RWPE2 (cell line): ENCODE measurements at regions not wholly inside any gene's neighbourhood (a gene's known extent, or its start where the extent isn't known, plus 50 kb on each side); places are given as distances from the start of the nearest gene placed in this dataset.

Source experiments
- ATAC-seq: fragments of 200-7000 bp; cut with Tn5 transposase; 3 replicates; pipeline ENCODE4 v1.9.1; 2021; ENCODE audit warnings: low read depth
- DNase-seq: peaks from one replicate; pipeline ENCODE4 v3.0.0-alpha.2; 2020; ENCODE audit warnings: low spot score
- H3K27ac ChIP-seq: fragments of 450-650 bp; 2 replicates; pipeline ENCODE4 v1.5.1; 2017; ENCODE audit warnings: mild to moderate bottlenecking; ENCODE audit not compliant: poor library complexity, severe bottlenecking
- H3K27me3 ChIP-seq: fragments of 250-450 bp; sonication (Bioruptor Pico); 2 replicates; pipeline ENCODE4 v1.5.1; 2021; ENCODE audit warnings: mild to moderate bottlenecking, moderate library complexity; ENCODE audit not compliant: insufficient read depth, poor library complexity, severe bottlenecking
- H3K36me3 ChIP-seq: fragments of 250-450 bp; sonication (Bioruptor Pico); 2 replicates; pipeline ENCODE4 v1.5.1; 2020; ENCODE audit warnings: low read depth, mild to moderate bottlenecking, moderate library complexity
- H3K4me1 ChIP-seq: fragments of 250-450 bp; sonication (Bioruptor Pico); 2 replicates; pipeline ENCODE4 v1.5.1; 2021; ENCODE audit warnings: mild to moderate bottlenecking, moderate library complexity; ENCODE audit not compliant: insufficient read depth, poor library complexity, severe bottlenecking
- H3K4me3 ChIP-seq: fragments of 250-450 bp; sonication (Bioruptor Pico); 2 replicates; pipeline ENCODE4 v1.5.1; 2021; ENCODE audit warnings: mild to moderate bottlenecking, moderate library complexity; ENCODE audit not compliant: severe bottlenecking
- H3K9me3 ChIP-seq: fragments of 250-450 bp; sonication (Bioruptor Pico); 2 replicates; pipeline ENCODE4 v1.5.1; 2021; ENCODE audit warnings: mild to moderate bottlenecking, moderate library complexity; ENCODE audit not compliant: severe bottlenecking
- TF ChIP-seq, protein P1 (sequence below): fragments of 450-650 bp; IDR thresholded peaks from one replicate; pipeline ENCODE4 v1.5.1; 2017; ENCODE audit warnings: mild to moderate bottlenecking, moderate library complexity; ENCODE audit not compliant: poor library complexity, severe bottlenecking

DNA sequence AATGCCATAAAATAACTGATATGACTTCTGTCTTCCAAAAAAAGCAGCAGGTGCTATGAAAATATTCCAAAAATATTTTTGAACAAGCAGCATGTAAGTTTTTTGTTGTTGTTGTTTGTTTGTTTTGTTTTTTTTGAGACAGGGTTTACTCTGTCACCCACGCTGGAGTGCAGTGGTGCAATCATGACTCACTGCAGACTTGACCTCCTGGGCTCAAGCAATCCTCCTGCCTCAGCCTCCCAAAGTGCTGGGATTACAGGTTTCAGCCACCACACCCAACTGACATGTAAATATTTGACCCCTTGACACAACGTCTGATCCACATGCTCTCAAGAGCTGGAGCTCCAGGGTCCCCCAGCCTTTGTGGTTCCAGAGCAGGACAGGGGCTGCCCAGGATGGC is 98.4 kb downstream of the LITAF start:
- no peaks in the 10 kb centered on the region for H3K4me1 ChIP-seq
- no peaks in the 10 kb centered on the region for H3K36me3 ChIP-seq
- no peaks in the 10 kb centered on the region for H3K9me3 ChIP-seq
- TF ChIP-seq, protein P1, sequence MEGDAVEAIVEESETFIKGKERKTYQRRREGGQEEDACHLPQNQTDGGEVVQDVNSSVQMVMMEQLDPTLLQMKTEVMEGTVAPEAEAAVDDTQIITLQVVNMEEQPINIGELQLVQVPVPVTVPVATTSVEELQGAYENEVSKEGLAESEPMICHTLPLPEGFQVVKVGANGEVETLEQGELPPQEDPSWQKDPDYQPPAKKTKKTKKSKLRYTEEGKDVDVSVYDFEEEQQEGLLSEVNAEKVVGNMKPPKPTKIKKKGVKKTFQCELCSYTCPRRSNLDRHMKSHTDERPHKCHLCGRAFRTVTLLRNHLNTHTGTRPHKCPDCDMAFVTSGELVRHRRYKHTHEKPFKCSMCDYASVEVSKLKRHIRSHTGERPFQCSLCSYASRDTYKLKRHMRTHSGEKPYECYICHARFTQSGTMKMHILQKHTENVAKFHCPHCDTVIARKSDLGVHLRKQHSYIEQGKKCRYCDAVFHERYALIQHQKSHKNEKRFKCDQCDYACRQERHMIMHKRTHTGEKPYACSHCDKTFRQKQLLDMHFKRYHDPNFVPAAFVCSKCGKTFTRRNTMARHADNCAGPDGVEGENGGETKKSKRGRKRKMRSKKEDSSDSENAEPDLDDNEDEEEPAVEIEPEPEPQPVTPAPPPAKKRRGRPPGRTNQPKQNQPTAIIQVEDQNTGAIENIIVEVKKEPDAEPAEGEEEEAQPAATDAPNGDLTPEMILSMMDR, result no peak
- H3K27ac ChIP-seq, result no peak overlapping the region
- DNase-seq (no peak), ATAC-seq (no peak)
- H3K27me3 ChIP-seq, result no peaks in the 10 kb centered on the region
- no peak overlapping the region for H3K4me3 ChIP-seq

DNA sequence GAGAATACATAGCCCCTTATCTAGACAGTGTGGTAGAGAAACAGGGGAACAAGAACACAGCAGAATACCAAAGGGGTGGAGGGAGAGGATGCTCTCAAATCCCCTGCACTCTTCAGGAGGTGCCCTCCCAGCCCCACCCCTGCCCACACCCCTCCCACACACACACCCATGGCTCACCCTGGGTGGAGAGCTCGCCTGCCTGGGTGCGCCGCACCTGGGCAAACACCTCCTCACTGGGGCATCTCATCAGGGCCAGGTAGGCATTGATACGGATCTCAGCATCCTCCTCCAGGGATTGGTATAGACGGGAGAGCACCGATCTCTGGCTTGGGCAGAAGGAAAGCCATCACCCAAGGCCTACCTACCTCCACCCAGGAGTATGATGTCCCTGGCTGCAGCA is 95.2 kb downstream of the LITAF start:
- TF ChIP-seq, protein P1, result no peak
- no peaks in the 10 kb centered on the region for H3K9me3 ChIP-seq
- no peaks in the 10 kb centered on the region for H3K36me3 ChIP-seq
- H3K27ac ChIP-seq, result no peak overlapping the region
- H3K27me3 ChIP-seq, result no peaks in the 10 kb centered on the region
- no peak overlapping the region for H3K4me3 ChIP-seq
- DNase-seq, result no peak
- H3K4me1 ChIP-seq, result peaks cover 4% of the 10 kb centered on the region
- no peak for ATAC-seq

GRCh38 chr16:11492808-11493530 is 93.8 kb downstream of the LITAF start:
- peaks cover 16% of the 10 kb centered on the region for H3K4me1 ChIP-seq
- H3K36me3 ChIP-seq, result no peaks in the 10 kb centered on the region
- DNase-seq (no peak), ATAC-seq (no peak)
- H3K27me3 ChIP-seq, result no peaks in the 10 kb centered on the region
- H3K27ac ChIP-seq, result no peak overlapping the region
- TF ChIP-seq, protein P1, result no peak
- no peak overlapping the region for H3K4me3 ChIP-seq
- no peaks in the 10 kb centered on the region for H3K9me3 ChIP-seq

GRCh38 chr16:11493531-11493929 is 93.2 kb downstream of the LITAF start:
- H3K9me3 ChIP-seq, result no peaks in the 10 kb centered on the region
- H3K4me1 ChIP-seq, result peaks cover 22% of the 10 kb centered on the region
- H3K27me3 ChIP-seq, result no peaks in the 10 kb centered on the region
- no peak for ATAC-seq
- DNase-seq, result no peak
- H3K36me3 ChIP-seq, result no peaks in the 10 kb centered on the region
- no peak overlapping the region for H3K4me3 ChIP-seq
- no peak overlapping the region for H3K27ac ChIP-seq
- TF ChIP-seq, protein P1, result no peak

DNA sequence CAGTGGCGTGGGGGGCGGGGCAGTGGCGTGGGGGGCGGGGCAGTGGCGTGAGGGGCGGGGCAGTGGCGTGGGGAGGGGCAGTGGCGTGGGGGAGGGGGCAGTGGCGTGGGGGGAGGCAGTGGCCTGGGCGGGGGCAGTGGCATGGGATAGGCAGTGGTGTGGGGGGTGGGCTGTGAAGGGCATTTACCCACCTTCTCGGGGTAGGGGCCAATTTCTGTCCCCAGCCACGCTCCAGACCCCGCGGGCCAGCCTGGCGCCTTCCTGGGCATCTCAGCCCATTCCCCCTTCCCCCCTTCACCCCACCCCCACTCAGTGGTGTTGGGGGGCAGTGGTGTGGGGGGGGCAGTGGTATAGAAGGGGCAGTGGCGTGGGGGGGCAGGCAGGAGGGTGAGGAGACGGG is 92.7 kb downstream of the LITAF start:
- no peak for DNase-seq
- ATAC-seq, result no peak
- Histone ChIP-seq H3K27me3 (no peaks in the 10 kb centered on the region), H3K4me3 (no peak overlapping the region), H3K36me3 (no peaks in the 10 kb centered on the region), H3K27ac (no peak overlapping the region), H3K9me3 (no peaks in the 10 kb centered on the region), H3K4me1 (peaks cover 24% of the 10 kb centered on the region)
- TF ChIP-seq, protein P1, result no peak
